Brain pericyte (primary cell): ENCODE measurements at regions not wholly inside any gene's neighbourhood (a gene's known extent, or its start where the extent isn't known, plus 50 kb on each side); places are given as distances from the start of the nearest gene placed in this dataset.
"Not testable (repeated sequence)": the region's sequence is repeated elsewhere in the genome, so short reads cannot be mapped to it uniquely, and the experiment has no call there.

Experiments
- DNase-seq: peaks from one replicate; pipeline ENCODE4 v3.0.0-alpha.2; 2012; ENCODE audit warnings: low read depth, low spot score

- DNase-seq: no peak
Observed at GRCh38 chr2:51791496-51791895, 759.6 kb upstream of the NRXN1 start.

GRCh38 chr2:51790854-51791253 is 758.9 kb upstream of the NRXN1 start:
- DNase-seq: no peak

GRCh38 chr2:51789918-51790317 is 758.0 kb upstream of the NRXN1 start:
- no peak for DNase-seq

DNA sequence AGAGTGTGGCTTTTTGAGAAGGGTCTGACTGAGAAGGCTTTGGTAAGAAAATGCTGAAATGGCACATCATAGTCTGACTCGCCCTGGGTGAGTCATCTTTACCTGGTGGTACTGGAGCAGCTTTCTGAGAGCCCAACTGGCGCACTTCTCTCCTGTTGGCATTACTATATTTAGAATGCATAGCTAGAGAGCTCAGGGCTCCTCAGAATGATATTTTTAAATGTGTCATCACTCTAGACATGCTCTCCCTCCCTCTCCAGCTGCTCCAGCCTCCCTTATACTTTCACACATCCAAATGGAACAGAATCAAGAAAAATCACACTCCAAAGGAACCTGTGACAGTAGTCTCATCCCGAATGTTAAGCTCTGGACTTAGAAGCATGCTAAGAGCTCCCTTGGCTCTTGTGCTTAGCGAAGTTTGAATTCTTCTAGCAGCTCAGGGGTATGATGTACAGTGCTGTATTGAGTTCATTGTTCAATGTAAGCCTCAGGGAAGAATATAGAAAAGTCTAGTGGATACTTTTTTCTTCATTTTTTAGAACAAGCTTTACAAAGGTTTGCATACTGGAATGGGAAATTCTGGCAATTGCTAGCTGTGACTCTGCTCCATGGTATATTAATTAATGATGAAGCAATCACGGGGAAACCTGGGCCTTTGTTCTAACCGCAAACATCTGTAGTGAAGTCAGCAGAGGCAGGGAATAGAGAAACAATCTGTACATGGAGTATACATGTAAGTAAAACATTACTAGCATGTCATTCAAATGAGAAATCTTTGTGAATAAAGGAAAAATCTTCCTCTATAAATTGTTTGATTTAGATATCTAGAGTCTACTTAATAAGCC is 751.2 kb upstream of the NRXN1 start:
- no peak for DNase-seq

DNA sequence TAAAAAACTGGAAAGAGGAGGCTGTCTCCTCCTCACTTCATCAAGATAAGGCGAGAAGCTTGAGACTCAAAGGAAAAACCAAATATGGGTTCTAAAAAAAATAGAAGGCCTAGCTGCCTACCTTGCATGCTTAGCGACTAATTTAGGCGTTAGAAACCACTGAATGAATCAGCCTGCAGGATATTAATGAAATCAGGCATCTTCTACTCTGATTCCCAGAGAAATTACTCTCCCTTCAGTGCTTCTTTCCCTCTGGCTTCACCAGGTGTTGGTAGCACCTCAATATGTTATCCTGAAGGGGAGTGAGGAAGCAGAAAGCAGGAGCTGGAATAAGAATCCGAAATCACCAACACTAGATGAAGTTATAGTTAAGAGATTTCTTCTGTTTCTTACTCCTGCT is 749.8 kb upstream of the NRXN1 start:
- DNase-seq: no peak

DNA sequence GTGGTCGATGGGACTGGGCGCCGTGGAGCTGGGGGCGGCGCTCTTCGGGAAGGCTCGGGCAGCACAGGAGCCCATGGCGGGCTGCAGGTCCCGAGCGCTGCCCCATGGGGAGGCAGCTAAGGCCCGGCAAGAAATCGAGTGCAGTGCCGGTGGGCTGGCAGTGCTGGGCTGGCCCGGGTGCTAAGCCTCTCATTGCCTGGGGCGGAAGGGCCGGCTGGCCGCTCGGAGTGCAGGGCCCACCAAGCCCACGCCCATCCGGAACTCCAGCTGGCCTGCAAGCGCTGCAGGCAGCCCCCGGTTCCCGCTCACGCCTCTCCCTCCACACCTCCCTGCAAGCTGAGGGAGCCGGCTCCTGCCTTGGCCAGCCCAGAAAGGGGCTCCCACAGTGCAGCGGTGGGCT is 748.4 kb upstream of the NRXN1 start:
- no peak for DNase-seq

GRCh38 chr2:51779723-51780122 is 747.8 kb upstream of the NRXN1 start:
- not testable (repeated sequence) for DNase-seq

DNA sequence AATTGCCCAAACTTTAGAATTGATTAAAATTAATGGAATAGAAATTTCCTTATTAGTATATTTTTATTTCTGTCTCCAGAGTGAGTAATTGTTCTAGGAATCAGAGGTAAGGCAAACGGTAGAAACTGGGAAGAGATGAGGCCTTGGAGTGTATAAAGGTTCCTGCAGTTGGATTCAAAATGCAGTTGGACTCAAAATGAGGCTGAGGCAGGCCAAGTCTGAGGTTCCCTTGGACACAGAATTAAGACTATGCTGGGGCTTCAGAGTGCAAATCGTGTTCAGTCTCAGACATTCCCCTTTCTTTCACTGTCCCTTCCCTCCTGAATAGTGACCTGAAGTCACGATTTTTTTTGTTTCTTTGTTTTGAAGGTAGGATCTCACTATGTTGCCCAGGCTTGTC is 746.9 kb upstream of the NRXN1 start:
- DNase-seq: no peak

DNA sequence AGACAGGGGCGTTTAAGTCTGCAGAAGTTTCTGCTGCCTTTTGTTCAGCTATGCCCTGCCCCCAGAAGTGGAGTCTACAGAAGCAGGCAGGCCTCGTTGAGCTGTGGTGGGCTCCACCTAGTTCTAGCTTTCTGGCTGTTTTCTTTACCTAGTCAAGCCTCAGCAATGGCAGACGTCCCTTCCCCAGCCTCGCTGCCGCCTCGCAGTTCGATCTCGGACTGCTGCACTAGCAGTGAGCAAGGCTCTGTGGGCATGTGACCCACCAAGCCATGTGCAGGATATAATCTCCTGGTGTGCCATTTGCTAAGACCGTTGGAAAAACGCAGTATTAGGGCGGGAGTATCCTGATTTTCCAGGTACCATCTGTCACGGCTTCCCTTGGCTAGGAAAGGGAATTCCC is 742.7 kb upstream of the NRXN1 start:
- DNase-seq: not testable (repeated sequence)

DNA sequence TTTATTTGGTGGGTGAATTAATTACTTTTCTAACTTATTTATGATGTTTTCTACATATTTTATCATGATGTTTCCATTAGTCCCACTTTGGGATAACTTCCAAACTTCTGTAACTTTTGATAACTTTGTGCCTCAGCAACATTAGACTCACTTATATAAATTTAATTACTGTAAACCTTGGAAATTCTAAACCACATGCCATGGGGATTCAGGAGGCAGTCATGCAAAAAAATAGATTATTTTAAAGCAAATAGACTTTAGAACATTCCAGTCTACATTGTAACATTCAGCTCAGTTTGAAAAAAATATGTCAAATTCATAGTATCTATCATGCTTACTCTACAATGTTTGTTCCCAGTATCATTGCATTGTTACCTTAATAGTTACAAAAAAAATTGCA is 728.5 kb upstream of the NRXN1 start:
- no peak for DNase-seq

DNA sequence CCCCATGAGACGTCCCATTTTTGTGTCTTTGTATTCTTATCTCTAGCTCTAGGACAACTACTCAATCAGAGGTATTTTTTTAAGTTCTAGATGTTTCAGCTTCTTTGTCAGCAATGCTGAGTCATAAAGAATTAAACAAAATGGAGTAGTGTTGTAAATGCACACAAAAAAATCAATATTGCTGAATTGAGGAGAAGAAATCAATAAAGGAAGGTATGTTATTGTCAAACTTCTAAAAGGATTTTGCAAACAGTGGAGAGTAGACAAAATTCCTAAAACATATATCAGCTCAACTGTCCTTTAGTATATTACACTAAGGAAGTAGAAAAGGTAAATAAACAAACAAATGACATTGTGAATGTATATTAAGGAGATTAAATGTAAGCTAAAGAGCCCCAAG is 726.1 kb upstream of the NRXN1 start:
- no peak for DNase-seq

DNA sequence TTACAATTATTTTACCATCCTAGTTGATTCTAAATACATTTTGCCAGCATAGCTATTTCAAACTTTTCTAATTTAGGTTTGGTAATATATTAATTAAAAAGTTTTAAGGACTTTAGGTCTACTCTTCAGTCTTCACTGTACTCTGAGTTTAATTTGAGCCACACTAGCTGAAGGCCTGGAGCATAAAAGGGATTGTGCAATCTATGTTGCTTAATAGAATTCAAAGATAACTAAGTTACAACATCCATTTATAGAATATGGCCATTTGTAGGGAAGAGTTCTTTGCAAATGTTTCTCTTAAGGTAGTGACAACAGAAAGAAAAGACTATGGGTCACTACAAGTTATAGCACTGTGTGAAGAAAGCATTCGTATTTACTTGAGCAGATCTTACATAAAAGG is 702.2 kb upstream of the NRXN1 start:
- DNase-seq: no peak

GRCh38 chr2:51723691-51724090 is 691.8 kb upstream of the NRXN1 start:
- no peak for DNase-seq

- peak; percentile 36 for DNase-seq
Observed at GRCh38 chr2:51722311-51722710, 690.4 kb upstream of the NRXN1 start.

DNA sequence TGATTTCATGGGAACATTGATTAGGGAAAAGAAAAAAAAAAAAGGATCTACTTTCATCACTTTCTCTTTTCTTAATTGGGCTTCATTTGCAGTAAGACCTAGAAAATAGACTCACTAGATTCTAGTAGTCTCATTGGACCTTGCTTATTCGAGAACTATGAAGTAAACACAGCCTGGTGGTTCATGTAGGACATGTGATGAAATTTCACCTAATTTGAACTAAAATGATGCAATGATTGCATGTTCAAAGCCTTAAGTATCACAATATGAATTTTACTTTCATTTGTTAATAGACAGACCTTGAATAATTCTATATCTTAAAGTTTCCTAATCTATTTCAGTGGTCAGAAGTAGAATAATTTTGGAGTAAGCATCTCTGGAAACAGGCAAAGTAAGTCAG is 688.9 kb upstream of the NRXN1 start:
- no peak for DNase-seq

DNA sequence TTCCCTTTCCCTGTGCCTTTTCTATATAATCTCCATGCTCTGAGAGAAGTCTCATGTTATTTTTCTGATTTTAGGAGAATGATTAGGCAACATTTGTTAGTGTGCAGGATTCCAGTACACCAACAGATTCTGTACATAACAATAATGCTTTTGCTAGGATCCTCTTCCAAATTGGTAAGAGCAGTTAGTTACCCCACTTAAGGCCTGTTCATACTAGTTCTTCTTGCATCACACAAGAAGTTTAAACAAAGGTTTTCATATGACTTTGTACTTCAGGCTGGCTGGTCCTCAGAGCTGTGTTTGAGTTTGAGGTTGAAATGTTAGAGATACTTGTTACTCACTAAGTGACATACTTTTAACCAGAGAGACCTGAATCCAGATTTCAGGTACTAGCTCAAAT is 686.9 kb upstream of the NRXN1 start:
- DNase-seq: no peak

DNA sequence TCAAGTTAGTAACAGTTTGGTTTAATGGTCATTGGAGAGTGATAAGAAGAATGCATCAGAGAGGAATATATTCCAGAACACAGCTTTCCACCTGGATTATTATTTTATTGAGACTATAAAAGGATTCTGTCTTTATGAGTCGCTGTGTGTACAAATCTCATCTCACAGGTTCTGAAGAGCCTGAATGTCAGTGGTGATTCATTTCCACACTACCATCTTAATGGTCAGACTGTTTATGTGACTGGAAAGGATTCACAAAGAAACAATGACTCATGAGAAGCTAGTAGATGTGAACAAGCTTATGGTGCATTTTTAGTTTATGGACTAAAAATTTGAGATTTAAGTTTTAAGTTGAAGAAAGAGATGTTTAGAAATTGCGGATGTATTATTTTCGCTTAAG is 685.4 kb upstream of the NRXN1 start:
- peak; percentile 42 for DNase-seq

DNA sequence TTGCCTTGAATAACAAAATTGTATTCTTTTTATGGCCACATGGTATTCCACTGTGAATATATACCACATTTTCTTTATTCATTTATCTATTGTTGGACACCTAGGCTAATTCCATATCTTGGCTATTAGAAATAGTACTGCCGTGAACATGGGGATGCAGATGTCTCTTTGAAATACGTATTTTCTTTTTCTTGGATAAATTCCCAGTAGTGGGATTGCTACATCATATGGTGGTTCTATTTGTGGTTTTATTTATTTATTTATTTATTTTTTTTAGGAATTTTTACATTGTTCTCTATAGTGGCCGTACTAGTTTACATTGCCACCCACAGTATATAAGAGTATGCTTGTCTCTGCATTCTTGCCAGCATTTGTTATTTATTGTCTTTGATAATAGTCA is 679.8 kb upstream of the NRXN1 start:
- peak; percentile 67 for DNase-seq

- no peak for DNase-seq
Observed at GRCh38 chr2:51710222-51710621, 678.3 kb upstream of the NRXN1 start.

DNA sequence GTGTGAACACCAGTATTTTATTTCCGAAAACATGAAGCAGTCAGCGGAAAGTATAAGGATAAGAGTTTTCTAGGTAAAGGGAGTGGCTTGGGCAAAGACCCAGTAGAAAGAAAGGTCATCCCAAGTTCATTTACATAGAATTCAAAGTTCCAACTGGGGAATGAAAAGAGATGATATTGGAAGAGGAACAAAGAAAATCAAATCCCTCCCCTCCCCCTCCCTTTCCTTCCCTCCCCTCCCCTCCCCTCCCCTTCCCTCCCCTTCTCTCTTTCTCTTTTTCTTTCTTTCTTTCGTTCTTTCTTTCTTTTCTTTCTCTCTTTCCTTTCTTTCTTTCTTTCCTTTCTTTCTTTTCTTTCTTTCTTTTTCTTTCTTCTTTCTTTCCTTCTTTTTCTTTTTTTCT is 675.7 kb upstream of the NRXN1 start:
- DNase-seq: no peak

- DNase-seq: no peak
Observed at GRCh38 chr2:51706220-51706619, 674.3 kb upstream of the NRXN1 start.

GRCh38 chr2:51705417-51705816 is 673.5 kb upstream of the NRXN1 start:
- no peak for DNase-seq

- DNase-seq: no peak
Observed at GRCh38 chr2:51698021-51698420, 666.1 kb upstream of the NRXN1 start.

- no peak for DNase-seq
Observed at GRCh38 chr2:51697095-51697494, 665.2 kb upstream of the NRXN1 start.
